B cell (primary cell): ENCODE measurements at regions not wholly inside any gene's neighbourhood (a gene's known extent, or its start where the extent isn't known, plus 50 kb on each side); places are given as distances from the start of the nearest gene placed in this dataset.

Experiments
- ATAC-seq: fragments of 200-7000 bp; cut with Tn5 transposase; one replicate; pipeline ENCODE4 v1.10.0; 2021; ENCODE audit warnings: low read depth, mild to moderate bottlenecking, moderate number of reproducible peaks, moderate library complexity
- CTCF ChIA-PET: fragments of 350-600 bp; sonication (Branson Sonifier 250); formaldehyde crosslinking; loops from one replicate; lab custom pipeline; 2021; ENCODE audit warnings: antibody characterized with exemption, inconsistent platforms; lab: Charles Lee
- POLR2A ChIA-PET: fragments of 350-600 bp; sonication (Branson Sonifier 250); formaldehyde crosslinking; loops from one replicate; lab custom pipeline; 2021; ENCODE audit warnings: antibody characterized with exemption; lab: Charles Lee
- DNase-seq: peaks from one replicate; pipeline ENCODE4 v3.0.0; 2013
- H2AFZ ChIP-seq: 2 replicates; pipeline ENCODE4 v1.6.1; 2012; ENCODE audit warnings: mild to moderate bottlenecking, low read depth, low read length; ENCODE audit not compliant: insufficient read depth, poor library complexity, severe bottlenecking
- H3K27ac ChIP-seq, 2 donors: 1 replicate in 1 of 2; 2 replicates in 1 of 2; pipeline ENCODE4 v1.5.1; 2012 to 2013; ENCODE audit warnings: low read length in 2 of 2, mild to moderate bottlenecking in 2 of 2, moderate library complexity in 1 of 2
- H3K27me3 ChIP-seq, 4 experiments: fragments of 200-600 bp in 1 of 4; sonication (generic) in 1 of 4; replicated peaks in 1 of 4; 1 replicate in 2 of 4; 2 replicates in 2 of 4; pipeline versions ENCODE4 v1.6.1 to v1.7.0; 2013 to 2016; ENCODE audit warnings: low read length in 3 of 4, mild to moderate bottlenecking in 2 of 4, mixed read lengths in 1 of 4, moderate library complexity in 1 of 4; ENCODE audit not compliant: insufficient read depth in 4 of 4, control insufficient read depth in 3 of 4; ENCODE audit errors: control extremely low read depth in 1 of 4
- H3K36me3 ChIP-seq, 2 experiments: replicated peaks in 1 of 2; 1 replicate in 1 of 2; 2 replicates in 1 of 2; pipeline versions ENCODE4 v1.6.1 to v1.7.1; 2013; ENCODE audit warnings: low read length in 1 of 2; ENCODE audit not compliant: insufficient read depth in 2 of 2, control insufficient read depth in 1 of 2; ENCODE audit errors: control extremely low read depth in 1 of 2, extremely low read depth in 1 of 2
- H3K4me1 ChIP-seq, 2 donors: fragments of 200-600 bp in 1 of 2; sonication (generic) in 1 of 2; 1 replicate in 1 of 2; 2 replicates in 1 of 2; pipeline versions ENCODE4 v1.5.1 to v1.6.1; 2013 to 2017; ENCODE audit warnings: low read length in 2 of 2; ENCODE audit not compliant: control insufficient read depth in 2 of 2, insufficient read depth in 2 of 2
- H3K4me2 ChIP-seq: replicated peaks from 2 replicates; pipeline ENCODE3; 2012; ENCODE audit warnings: mild to moderate bottlenecking, low read depth, low read length; ENCODE audit not compliant: poor library complexity, severe bottlenecking
- H3K4me3 ChIP-seq, 5 experiments: fragments of 200-600 bp in 1 of 5; sonication (generic) in 1 of 5; 1 replicate in 3 of 5; 2 replicates in 2 of 5; pipeline versions ENCODE4 v1.5.1 to v1.7.0; 2011 to 2016; ENCODE audit warnings: low read length in 4 of 5, mild to moderate bottlenecking in 4 of 5, low read depth in 2 of 5, control low read depth in 1 of 5, moderate library complexity in 1 of 5; ENCODE audit not compliant: insufficient read depth in 1 of 5; ENCODE audit errors: control extremely low read depth in 1 of 5, extremely low read depth in 1 of 5
- H3K79me2 ChIP-seq: fragments of 200-600 bp; sonication (generic); one replicate; pipeline ENCODE4 v1.6.0; 2016; ENCODE audit warnings: low read length; ENCODE audit not compliant: control insufficient read depth, insufficient read depth
- H3K9ac ChIP-seq: fragments of 200-600 bp; sonication (generic); 2 replicates; pipeline ENCODE4 v1.6.1; 2017; ENCODE audit warnings: mild to moderate bottlenecking, low read length, moderate library complexity
- H3K9me3 ChIP-seq, 3 donors: one replicate each; pipeline versions ENCODE4 v1.6.1 to v1.7.1; 2013; ENCODE audit warnings: low read length in 2 of 3; ENCODE audit not compliant: control insufficient read depth in 2 of 3, insufficient read depth in 1 of 3; ENCODE audit errors: control extremely low read depth in 1 of 3
- H4K20me1 ChIP-seq: 2 replicates; pipeline ENCODE4 v1.6.0; 2012; ENCODE audit warnings: mild to moderate bottlenecking, low read length; ENCODE audit not compliant: insufficient read depth, control insufficient read depth, poor library complexity, severe bottlenecking
- H3K27ac Mint-ChIP-seq: one replicate; pipeline ENCODE4 v1.8.0; 2021; ENCODE audit warnings: mixed read lengths
- H3K27me3 Mint-ChIP-seq: one replicate; pipeline ENCODE4 v1.8.0; 2021; ENCODE audit warnings: mixed read lengths
- H3K4me1 Mint-ChIP-seq: one replicate; pipeline ENCODE4 v1.8.0; 2021; ENCODE audit warnings: mixed read lengths
- H3K4me3 Mint-ChIP-seq: one replicate; pipeline ENCODE4 v1.8.0; 2021; ENCODE audit warnings: mixed read lengths
- H3K9me3 Mint-ChIP-seq: one replicate; pipeline ENCODE4 v1.8.0; 2022; ENCODE audit warnings: mixed read lengths; ENCODE audit not compliant: insufficient read depth
- EZH2 ChIP-seq: IDR thresholded peaks from 2 replicates; pipeline ENCODE4 v1.6.1; 2012; ENCODE audit warnings: borderline replicate concordance, low read depth, mild to moderate bottlenecking, moderate library complexity, low read length; ENCODE audit not compliant: insufficient read depth, poor library complexity, severe bottlenecking
- WGBS: methylation state at CpG from one replicate; pipeline ENCODE4 v1.1.5; 2013; ENCODE audit warnings: missing lambda C conversion rate; ENCODE audit not compliant: insufficient coverage; 5-methylcytosine and 5-hydroxymethylcytosine counted together
- intact Hi-C: fragments of 100-400 bp; cut with micrococcal nuclease; formaldehyde crosslinking; loops from one replicate; pipeline ENCODE4 v1.10.0; 2022
- TF ChIP-seq, protein P1 (sequence below): fragments of 200-600 bp; IDR thresholded peaks from one replicate; pipeline ENCODE4 v1.8.0; 2022; ENCODE audit warnings: antibody characterized with exemption, mild to moderate bottlenecking

GRCh38 chr2:67498931-67499330 lies 101.8 kb downstream of the ETAA1 start:
- H3K36me3 ChIP-seq, result no peaks in the 10 kb centered on the region
- H3K4me1 Mint-ChIP-seq, result no peaks in the 10 kb centered on the region
- no peak overlapping the region for H3K27ac Mint-ChIP-seq
- H2AFZ ChIP-seq, result no peak overlapping the region
- H3K9ac ChIP-seq, result no peak overlapping the region
- ATAC-seq (no peak), DNase-seq (no peak)
- H3K4me3 Mint-ChIP-seq, result no peak overlapping the region
- POLR2A ChIA-PET, result no interaction called here
- H3K9me3 ChIP-seq, result no peaks in the 10 kb centered on the region
- no peaks in the 10 kb centered on the region for H3K79me2 ChIP-seq
- intact Hi-C loops, result no loop called here
- CTCF ChIA-PET, result no interaction called here
- H3K27me3 Mint-ChIP-seq, result no peaks in the 10 kb centered on the region
- no peaks in the 10 kb centered on the region for H4K20me1 ChIP-seq
- H3K27ac ChIP-seq, result no peak overlapping the region
- H3K4me1 ChIP-seq, result no peaks in the 10 kb centered on the region
- no peak overlapping the region for H3K4me3 ChIP-seq
- no peak for TF ChIP-seq EZH2
- TF ChIP-seq, protein P1, sequence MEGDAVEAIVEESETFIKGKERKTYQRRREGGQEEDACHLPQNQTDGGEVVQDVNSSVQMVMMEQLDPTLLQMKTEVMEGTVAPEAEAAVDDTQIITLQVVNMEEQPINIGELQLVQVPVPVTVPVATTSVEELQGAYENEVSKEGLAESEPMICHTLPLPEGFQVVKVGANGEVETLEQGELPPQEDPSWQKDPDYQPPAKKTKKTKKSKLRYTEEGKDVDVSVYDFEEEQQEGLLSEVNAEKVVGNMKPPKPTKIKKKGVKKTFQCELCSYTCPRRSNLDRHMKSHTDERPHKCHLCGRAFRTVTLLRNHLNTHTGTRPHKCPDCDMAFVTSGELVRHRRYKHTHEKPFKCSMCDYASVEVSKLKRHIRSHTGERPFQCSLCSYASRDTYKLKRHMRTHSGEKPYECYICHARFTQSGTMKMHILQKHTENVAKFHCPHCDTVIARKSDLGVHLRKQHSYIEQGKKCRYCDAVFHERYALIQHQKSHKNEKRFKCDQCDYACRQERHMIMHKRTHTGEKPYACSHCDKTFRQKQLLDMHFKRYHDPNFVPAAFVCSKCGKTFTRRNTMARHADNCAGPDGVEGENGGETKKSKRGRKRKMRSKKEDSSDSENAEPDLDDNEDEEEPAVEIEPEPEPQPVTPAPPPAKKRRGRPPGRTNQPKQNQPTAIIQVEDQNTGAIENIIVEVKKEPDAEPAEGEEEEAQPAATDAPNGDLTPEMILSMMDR, result no peak
- no peaks in the 10 kb centered on the region for H3K9me3 Mint-ChIP-seq
- H3K27me3 ChIP-seq, result no peaks in the 10 kb centered on the region
- no peak overlapping the region for H3K4me2 ChIP-seq
- WGBS, result no CpG with 5 or more reads among the region's 1 CpG

- DNase-seq (no peak), ATAC-seq (no peak)
- H3K9me3 Mint-ChIP-seq, result no peaks in the 10 kb centered on the region
- TF ChIP-seq, protein P1, result no peak
- no peak for TF ChIP-seq EZH2
- Histone ChIP-seq H3K9me3 (no peaks in the 10 kb centered on the region), H3K79me2 (no peaks in the 10 kb centered on the region), H3K4me1 (no peaks in the 10 kb centered on the region), H3K36me3 (no peaks in the 10 kb centered on the region), H3K4me2 (no peak overlapping the region), H3K9ac (no peak overlapping the region), H3K27me3 (no peaks in the 10 kb centered on the region), H3K4me3 (no peak overlapping the region), H4K20me1 (no peaks in the 10 kb centered on the region), H2AFZ (no peak overlapping the region), H3K27ac (no peak overlapping the region)
- H3K4me3 Mint-ChIP-seq, result no peak overlapping the region
- intact Hi-C loops, result no loop called here
- POLR2A ChIA-PET, result no interaction called here
- H3K27me3 Mint-ChIP-seq, result no peaks in the 10 kb centered on the region
- no peak overlapping the region for H3K27ac Mint-ChIP-seq
- 67% methylated on average over 1 of the region's 4 CpGs for WGBS
- no peaks in the 10 kb centered on the region for H3K4me1 Mint-ChIP-seq
- CTCF ChIA-PET, result no interaction called here
These were observed 102.9 kb downstream of the ETAA1 start for GRCh38 chr2:67499989-67500388.
